Esophagus muscularis mucosa (tissue), 3 donors: ENCODE measurements at regions not wholly inside any gene's neighbourhood (a gene's known extent, or its start where the extent isn't known, plus 50 kb on each side); places are given as distances from the start of the nearest gene placed in this dataset.

Source experiments
- POLR2A ChIP-seq: fragments of 450-650 bp; IDR thresholded peaks from one replicate; pipeline ENCODE4 v1.6.1; 2017; ENCODE audit warnings: antibody characterized with exemption, moderate library complexity, mild to moderate bottlenecking, low read depth
- POLR2AphosphoS5 ChIP-seq, 2 donors: sonication (generic); formaldehyde crosslinking; IDR thresholded peaks; one replicate each; pipeline ENCODE4 v1.6.1; 2017; ENCODE audit warnings: antibody characterized with exemption in 2 of 2
- TF ChIP-seq, protein P1 (sequence below), 3 experiments: fragments of 200-600 bp in 2 of 3; fragments of 450-650 bp in 1 of 3; sonication (generic) in 2 of 3; IDR thresholded peaks; one replicate each; pipeline ENCODE4 v1.5.1; 2017 to 2019; ENCODE audit warnings: antibody characterized with exemption in 3 of 3, mild to moderate bottlenecking in 2 of 3, moderate library complexity in 1 of 3

DNA sequence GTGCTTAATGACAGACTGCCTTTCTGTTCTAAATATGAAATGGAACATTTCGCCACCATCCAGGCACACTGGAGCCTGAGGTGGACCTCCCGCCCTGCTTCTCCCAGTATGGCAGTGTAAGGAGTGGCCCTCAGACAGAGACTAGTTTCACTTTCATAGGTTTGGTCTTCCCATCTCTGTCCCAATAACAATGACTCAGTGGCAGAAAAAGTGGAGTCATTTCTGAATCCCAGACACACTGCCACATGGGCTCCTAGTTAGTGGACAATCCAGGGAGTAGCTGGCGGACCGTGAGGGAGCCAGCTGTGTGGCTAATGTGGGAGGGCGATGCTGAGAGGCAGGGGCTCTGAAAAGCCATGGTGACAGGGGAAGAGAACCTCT is 95.6 kb upstream of the TSPAN2 start:
- no peak for TF ChIP-seq POLR2A
- TF ChIP-seq, protein P1, sequence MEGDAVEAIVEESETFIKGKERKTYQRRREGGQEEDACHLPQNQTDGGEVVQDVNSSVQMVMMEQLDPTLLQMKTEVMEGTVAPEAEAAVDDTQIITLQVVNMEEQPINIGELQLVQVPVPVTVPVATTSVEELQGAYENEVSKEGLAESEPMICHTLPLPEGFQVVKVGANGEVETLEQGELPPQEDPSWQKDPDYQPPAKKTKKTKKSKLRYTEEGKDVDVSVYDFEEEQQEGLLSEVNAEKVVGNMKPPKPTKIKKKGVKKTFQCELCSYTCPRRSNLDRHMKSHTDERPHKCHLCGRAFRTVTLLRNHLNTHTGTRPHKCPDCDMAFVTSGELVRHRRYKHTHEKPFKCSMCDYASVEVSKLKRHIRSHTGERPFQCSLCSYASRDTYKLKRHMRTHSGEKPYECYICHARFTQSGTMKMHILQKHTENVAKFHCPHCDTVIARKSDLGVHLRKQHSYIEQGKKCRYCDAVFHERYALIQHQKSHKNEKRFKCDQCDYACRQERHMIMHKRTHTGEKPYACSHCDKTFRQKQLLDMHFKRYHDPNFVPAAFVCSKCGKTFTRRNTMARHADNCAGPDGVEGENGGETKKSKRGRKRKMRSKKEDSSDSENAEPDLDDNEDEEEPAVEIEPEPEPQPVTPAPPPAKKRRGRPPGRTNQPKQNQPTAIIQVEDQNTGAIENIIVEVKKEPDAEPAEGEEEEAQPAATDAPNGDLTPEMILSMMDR (IDR thresholded peaks at IDR 0.05), result no peak
- peak in 1 of 2 donors; percentile 13 for TF ChIP-seq POLR2AphosphoS5 (IDR thresholded peaks at IDR 0.05)
